Omental fat pad (tissue), 3 donors: ENCODE measurements at regions not wholly inside any gene's neighbourhood (a gene's known extent, or its start where the extent isn't known, plus 50 kb on each side); places are given as distances from the start of the nearest gene placed in this dataset.

Source experiments
- ATAC-seq: fragments of 150-250 bp; one replicate; pipeline ENCODE4 v1.9.1; 2016; ENCODE audit warnings: mild to moderate bottlenecking, moderate library complexity; ENCODE audit not compliant: low FRiP score
- DNase-seq: peaks from one replicate; pipeline ENCODE4 v3.0.0-alpha.2; 2019; ENCODE audit warnings: low spot score
- TF ChIP-seq, protein P1 (sequence below), 3 donors: fragments of 450-650 bp; IDR thresholded peaks; one replicate each; pipeline ENCODE4 v1.5.1; 2016 to 2017; ENCODE audit warnings: antibody characterized with exemption in 3 of 3, mild to moderate bottlenecking in 3 of 3, moderate library complexity in 2 of 3

DNA sequence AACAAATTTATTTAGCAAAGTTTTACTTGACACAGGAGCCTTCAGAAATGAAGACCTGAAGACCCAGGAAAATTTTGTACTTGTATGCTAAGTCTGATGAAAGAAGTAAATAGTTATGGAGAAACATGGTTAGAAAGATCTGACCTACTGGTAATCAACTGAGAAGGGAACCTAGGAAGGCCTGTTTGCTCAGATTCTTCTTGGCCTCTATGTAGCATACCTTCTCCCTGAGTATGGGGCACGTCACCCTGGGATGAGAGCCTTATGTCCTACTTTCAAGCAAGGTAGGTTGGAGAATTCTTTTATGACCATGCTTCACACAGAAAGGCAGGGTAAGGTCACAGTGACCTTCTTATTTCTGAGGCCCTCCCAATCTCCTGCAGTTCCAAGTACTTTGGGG is 178.6 kb upstream of the CREB1 start:
- TF ChIP-seq, protein P1, sequence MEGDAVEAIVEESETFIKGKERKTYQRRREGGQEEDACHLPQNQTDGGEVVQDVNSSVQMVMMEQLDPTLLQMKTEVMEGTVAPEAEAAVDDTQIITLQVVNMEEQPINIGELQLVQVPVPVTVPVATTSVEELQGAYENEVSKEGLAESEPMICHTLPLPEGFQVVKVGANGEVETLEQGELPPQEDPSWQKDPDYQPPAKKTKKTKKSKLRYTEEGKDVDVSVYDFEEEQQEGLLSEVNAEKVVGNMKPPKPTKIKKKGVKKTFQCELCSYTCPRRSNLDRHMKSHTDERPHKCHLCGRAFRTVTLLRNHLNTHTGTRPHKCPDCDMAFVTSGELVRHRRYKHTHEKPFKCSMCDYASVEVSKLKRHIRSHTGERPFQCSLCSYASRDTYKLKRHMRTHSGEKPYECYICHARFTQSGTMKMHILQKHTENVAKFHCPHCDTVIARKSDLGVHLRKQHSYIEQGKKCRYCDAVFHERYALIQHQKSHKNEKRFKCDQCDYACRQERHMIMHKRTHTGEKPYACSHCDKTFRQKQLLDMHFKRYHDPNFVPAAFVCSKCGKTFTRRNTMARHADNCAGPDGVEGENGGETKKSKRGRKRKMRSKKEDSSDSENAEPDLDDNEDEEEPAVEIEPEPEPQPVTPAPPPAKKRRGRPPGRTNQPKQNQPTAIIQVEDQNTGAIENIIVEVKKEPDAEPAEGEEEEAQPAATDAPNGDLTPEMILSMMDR (IDR thresholded peaks at IDR 0.05): no peak
- ATAC-seq (no peak), DNase-seq (no peak)

GRCh38 chr2:207352978-207353671 is 176.6 kb upstream of the CREB1 start:
- TF ChIP-seq, protein P1 (IDR thresholded peaks at IDR 0.05): no peak
- DNase-seq (no peak), ATAC-seq (no peak)

- TF ChIP-seq, protein P1 (IDR thresholded peaks at IDR 0.05): no peak
- DNase-seq (no peak), ATAC-seq (no peak)
Measured at GRCh38 chr2:207353836-207354235, 175.9 kb upstream of the CREB1 start.

GRCh38 chr2:207354462-207354861 is 175.3 kb upstream of the CREB1 start:
- TF ChIP-seq, protein P1 (IDR thresholded peaks at IDR 0.05): no peak
- no peak for ATAC-seq

GRCh38 chr2:207356567-207356966 is 173.2 kb upstream of the CREB1 start:
- ATAC-seq: no peak
- TF ChIP-seq, protein P1 (IDR thresholded peaks at IDR 0.05): no peak
- DNase-seq: no peak

More at GRCh38 chr2:207354462-207354861, 175.3 kb upstream of the CREB1 start:
- no peak for DNase-seq

DNA sequence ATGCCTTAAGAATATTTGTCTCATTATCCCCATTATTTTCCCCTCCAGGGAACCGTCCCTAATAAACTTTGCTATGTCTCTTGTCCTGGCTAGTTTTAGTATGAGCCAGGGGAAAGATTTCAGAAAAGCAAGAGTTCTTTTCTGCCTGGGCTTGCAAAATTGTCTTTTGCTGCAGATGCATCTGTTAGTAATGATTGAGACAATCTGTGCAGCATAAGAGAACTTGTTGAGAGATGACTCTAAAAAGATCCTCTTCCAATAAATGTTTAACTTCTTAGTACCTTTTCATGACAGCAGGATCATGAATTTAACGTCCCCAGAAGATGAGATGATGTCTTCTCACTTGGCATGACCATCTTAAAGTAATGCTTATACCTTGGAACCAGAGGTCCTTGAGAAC is 172.5 kb upstream of the CREB1 start:
- TF ChIP-seq, protein P1 (IDR thresholded peaks at IDR 0.05): no peak
- DNase-seq (no peak), ATAC-seq (no peak)

DNA sequence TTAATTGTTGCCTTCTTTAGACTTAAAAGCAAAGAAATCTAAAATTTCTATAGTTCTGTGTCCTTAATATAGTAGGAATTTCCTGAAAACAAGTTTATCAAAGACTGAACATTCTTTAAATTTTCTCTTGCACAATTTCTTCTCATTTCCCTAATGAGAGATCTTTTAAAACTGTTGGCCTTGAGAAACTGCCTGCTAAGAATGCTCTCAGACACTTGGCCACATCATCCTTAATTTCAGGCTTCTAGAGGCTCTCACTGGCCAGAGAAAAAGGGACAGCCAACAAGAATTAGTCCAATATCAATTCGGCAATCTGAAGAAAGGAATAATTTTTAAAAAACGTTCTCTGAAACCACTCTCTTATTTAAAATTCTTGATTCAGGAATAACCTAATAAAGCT is 167.0 kb upstream of the CREB1 start:
- TF ChIP-seq, protein P1 (IDR thresholded peaks at IDR 0.05): no peak
- ATAC-seq: no peak
- no peak for DNase-seq
